Adrenal gland (tissue), 9 donors: ENCODE measurements at regions not wholly inside any gene's neighbourhood (a gene's known extent, or its start where the extent isn't known, plus 50 kb on each side); places are given as distances from the start of the nearest gene placed in this dataset.

Experiments
- DNase-seq, 7 donors: peaks; one replicate each; pipeline ENCODE4 v3.0.0-alpha.2; 2019 to 2020
- H3K27ac ChIP-seq, 5 donors: fragments of 200-600 bp; sonication (generic) in 4 of 5; 1 replicate in 3 of 5; 2 replicates in 2 of 5; pipeline versions ENCODE4 v1.5.1 to v1.8.0; 2016 to 2020; ENCODE audit warnings: mild to moderate bottlenecking in 1 of 5
- H3K27me3 ChIP-seq: fragments of 200-600 bp; 2 replicates; pipeline ENCODE4 v1.8.0; 2021
- H3K36me3 ChIP-seq, 2 donors: fragments of 200-600 bp; replicated peaks in 1 of 2; 1 replicate in 1 of 2; 2 replicates in 1 of 2; pipeline versions ENCODE4 v1.5.1 to v1.8.0; 2018 to 2022
- H3K4me1 ChIP-seq, 2 donors: fragments of 200-600 bp; replicated peaks in 1 of 2; 1 replicate in 1 of 2; 2 replicates in 1 of 2; pipeline versions ENCODE4 v1.5.1 to v1.8.0; 2018 to 2021
- H3K4me3 ChIP-seq, 4 donors: fragments of 200-600 bp; sonication (generic) in 3 of 4; one replicate each; pipeline ENCODE4 v1.5.1; 2016 to 2018
- H3K9me3 ChIP-seq, 3 donors: fragments of 200-600 bp; sonication (generic) in 1 of 3; replicated peaks in 1 of 3; 1 replicate in 2 of 3; 2 replicates in 1 of 3; pipeline versions ENCODE4 v1.5.1 to v1.8.0; 2016 to 2021
- POLR2A ChIP-seq, 2 donors: fragments of 450-650 bp; IDR thresholded peaks; one replicate each; pipeline ENCODE4 v1.6.1; 2017; ENCODE audit warnings: antibody characterized with exemption in 2 of 2, mild to moderate bottlenecking in 2 of 2, moderate library complexity in 1 of 2
- WGBS, 4 donors: extraction: QIAGEN DNeasy Blood & Tissue Kit in 2 of 4; methylation state at CpG; one replicate each; pipeline versions ENCODE4 v1.1.5 to v1.1.7; 2013 to 2017; 5-methylcytosine and 5-hydroxymethylcytosine counted together
- intact Hi-C, 2 donors: fragments of 100-400 bp; cut with DNase I; formaldehyde crosslinking; loops; one replicate each; pipeline versions ENCODE4 v1.14.1 to v1.15.0; 2022 to 2023
- TF ChIP-seq, protein P1 (sequence below), 6 experiments: fragments of 450-650 bp in 4 of 6; fragments of 200-600 bp in 2 of 6; sonication (generic) in 1 of 6; IDR thresholded peaks; 1 replicate in 5 of 6; 2 replicates in 1 of 6; pipeline versions ENCODE4 v1.5.1 to v1.8.0; 2016 to 2021; ENCODE audit warnings: antibody characterized with exemption in 6 of 6, mild to moderate bottlenecking in 2 of 6, moderate library complexity in 1 of 6
- donor health status: healthy with polysubstance abuse.
- donor health status: Bipolar disorder and iron deficiency.
- donor health status: DM: yes; HTN: yes; CAD: no.
- donor health status: DM: no; HTN: no; CAD: no.
- donor health status: DM: no; HTN: no; CAD: no.

DNA sequence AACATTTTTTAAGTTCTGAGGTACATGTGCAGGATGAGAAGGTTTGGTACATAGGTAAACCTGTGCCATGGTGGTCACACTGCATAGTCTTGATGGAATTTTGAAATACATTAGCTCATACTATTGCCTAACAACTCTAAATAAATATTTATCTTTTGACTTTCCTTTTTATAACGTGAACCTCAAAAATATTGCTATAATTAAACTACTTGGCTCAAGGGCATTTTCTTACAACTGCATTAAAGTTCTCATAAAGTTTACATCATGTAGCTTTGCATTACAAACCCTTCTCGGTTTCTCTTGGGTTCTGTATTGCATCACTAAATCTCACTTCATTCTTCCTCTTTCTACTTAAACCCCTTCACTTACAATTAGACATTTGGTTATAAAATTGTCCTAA is 636.0 kb upstream of the PTCHD4 start:
- Histone ChIP-seq H3K9me3 (no peaks in the 10 kb centered on the region), H3K27me3 (no peaks in the 10 kb centered on the region), H3K27ac (no peak overlapping the region), H3K36me3 (no peaks in the 10 kb centered on the region), H3K4me3 (no peak overlapping the region), H3K4me1 (no peaks in the 10 kb centered on the region)
- TF ChIP-seq, protein P1, sequence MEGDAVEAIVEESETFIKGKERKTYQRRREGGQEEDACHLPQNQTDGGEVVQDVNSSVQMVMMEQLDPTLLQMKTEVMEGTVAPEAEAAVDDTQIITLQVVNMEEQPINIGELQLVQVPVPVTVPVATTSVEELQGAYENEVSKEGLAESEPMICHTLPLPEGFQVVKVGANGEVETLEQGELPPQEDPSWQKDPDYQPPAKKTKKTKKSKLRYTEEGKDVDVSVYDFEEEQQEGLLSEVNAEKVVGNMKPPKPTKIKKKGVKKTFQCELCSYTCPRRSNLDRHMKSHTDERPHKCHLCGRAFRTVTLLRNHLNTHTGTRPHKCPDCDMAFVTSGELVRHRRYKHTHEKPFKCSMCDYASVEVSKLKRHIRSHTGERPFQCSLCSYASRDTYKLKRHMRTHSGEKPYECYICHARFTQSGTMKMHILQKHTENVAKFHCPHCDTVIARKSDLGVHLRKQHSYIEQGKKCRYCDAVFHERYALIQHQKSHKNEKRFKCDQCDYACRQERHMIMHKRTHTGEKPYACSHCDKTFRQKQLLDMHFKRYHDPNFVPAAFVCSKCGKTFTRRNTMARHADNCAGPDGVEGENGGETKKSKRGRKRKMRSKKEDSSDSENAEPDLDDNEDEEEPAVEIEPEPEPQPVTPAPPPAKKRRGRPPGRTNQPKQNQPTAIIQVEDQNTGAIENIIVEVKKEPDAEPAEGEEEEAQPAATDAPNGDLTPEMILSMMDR (IDR thresholded peaks at IDR 0.05): no peak
- TF ChIP-seq POLR2A (IDR thresholded peaks at IDR 0.05): no peak
- intact Hi-C loops: no loop called here
- no peak for DNase-seq
- 34 to 44% (median 41%) methylated on average over 2 of the region's 2 CpGs for WGBS, 4 donors

DNA sequence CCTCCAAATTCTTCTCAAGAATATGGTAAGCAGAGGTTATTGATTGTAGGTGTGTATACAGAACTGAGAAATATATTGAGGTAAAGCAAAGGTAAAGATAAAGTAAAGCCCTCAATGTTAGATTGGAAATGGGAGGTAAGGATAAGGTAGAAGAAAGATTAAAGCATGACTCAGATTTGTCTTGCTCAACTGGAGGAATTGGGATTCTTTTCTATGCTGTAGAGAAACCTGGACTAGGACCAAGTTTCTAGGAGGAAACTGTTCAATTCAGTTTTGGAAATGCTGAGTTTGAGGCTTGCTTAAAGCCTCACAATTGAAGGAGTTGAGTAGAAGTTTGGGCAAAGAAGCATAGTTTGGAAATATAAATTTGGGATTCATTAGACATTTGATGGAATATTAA is 634.0 kb upstream of the PTCHD4 start:
- Histone ChIP-seq H3K27me3 (no peaks in the 10 kb centered on the region), H3K4me1 (no peaks in the 10 kb centered on the region), H3K27ac (no peak overlapping the region), H3K36me3 (no peaks in the 10 kb centered on the region), H3K4me3 (no peak overlapping the region), H3K9me3 (no peaks in the 10 kb centered on the region)
- intact Hi-C loops: no loop called here
- TF ChIP-seq POLR2A (IDR thresholded peaks at IDR 0.05): no peak
- TF ChIP-seq, protein P1 (IDR thresholded peaks at IDR 0.05): no peak
- no peak for DNase-seq

DNA sequence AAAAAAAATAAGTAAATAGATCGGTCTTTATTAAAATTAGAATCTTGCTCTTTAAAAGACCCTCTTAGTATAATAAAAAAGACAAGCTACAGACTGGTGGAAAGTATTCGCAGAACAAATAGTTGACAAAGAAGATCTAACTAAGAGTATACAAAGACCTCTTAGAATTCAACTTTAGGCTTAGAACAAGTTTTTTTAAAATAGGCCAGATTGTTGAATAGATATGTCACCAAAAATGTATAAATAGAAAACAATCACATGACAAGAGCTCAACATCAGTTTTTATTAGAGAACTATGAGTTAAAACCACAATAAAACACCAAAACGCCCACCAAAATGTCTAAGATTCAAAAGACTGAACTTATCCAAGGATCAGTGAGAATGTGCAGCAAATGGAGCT is 632.7 kb upstream of the PTCHD4 start:
- intact Hi-C loops: no loop called here

DNA sequence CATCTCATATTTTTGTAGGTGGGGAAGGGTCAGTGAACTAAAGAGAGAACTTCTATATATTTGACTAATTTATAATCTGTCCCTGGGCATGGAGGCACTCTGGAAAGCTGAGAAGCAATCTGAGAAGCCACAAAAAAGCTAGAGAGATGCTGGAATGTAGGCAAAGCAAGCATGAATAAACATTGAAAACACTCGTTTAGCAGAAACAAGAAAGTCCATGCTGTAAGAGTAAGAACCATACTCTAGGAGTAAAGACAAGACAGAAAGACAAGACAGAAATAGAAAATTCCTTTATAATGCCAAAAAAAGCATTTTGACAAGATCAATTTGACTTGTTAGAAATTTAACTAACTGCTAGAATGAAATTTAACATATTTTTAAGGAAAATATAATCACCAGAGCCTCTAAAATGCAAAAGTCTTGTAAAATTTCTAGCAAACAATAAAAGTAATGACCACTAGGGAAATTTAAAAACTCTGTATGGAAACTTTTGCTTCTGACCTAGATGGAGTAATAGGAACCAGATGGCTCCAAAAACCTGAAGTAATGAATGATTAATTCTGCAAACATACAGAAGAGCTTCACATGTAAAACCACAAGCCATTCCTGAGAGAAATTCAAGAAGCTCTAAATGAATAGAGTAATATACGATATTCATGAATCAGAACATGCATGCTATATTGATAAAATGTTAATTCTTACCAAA is 625.7 kb upstream of the PTCHD4 start:
- intact Hi-C loops: no loop called here
- Histone ChIP-seq H3K4me1 (no peaks in the 10 kb centered on the region), H3K4me3 (no peak overlapping the region), H3K9me3 (no peaks in the 10 kb centered on the region), H3K27me3 (no peaks in the 10 kb centered on the region), H3K27ac (no peak overlapping the region), H3K36me3 (no peaks in the 10 kb centered on the region)
- WGBS, 4 donors: 59 to 62% (median 60%) methylated on average over 2 of the region's 2 CpGs
- TF ChIP-seq POLR2A (IDR thresholded peaks at IDR 0.05): no peak
- TF ChIP-seq, protein P1 (IDR thresholded peaks at IDR 0.05): no peak
- DNase-seq: no peak

More for the DNA sequence above, 632.7 kb upstream of the PTCHD4 start:
- TF ChIP-seq POLR2A (IDR thresholded peaks at IDR 0.05): no peak
- TF ChIP-seq, protein P1 (IDR thresholded peaks at IDR 0.05): no peak
- Histone ChIP-seq H3K36me3 (no peaks in the 10 kb centered on the region), H3K4me3 (no peak overlapping the region), H3K9me3 (no peaks in the 10 kb centered on the region), H3K27ac (no peak overlapping the region), H3K27me3 (no peaks in the 10 kb centered on the region), H3K4me1 (no peaks in the 10 kb centered on the region)
- DNase-seq: no peak
- 75 to 82% (median 79%) methylated on average over 3 of the region's 3 CpGs for WGBS, 4 donors
